Neural cell (in vitro differentiated cells): ENCODE measurements at regions not wholly inside any gene's neighbourhood (a gene's known extent, or its start where the extent isn't known, plus 50 kb on each side); places are given as distances from the start of the nearest gene placed in this dataset.

Experiments used
- EP300 ChIP-seq: fragments of 450-650 bp; conservative IDR thresholded peaks from 2 replicates; pipeline ENCODE4 v1.6.1; 2014; ENCODE audit warnings: antibody characterized with exemption, mild to moderate bottlenecking, moderate library complexity; ENCODE audit not compliant: poor library complexity, severe bottlenecking
- EZH2 ChIP-seq: fragments of 200-600, 300-800 bp; shearing (Covaris generic), sonication (generic); IDR thresholded peaks from 2 replicates; pipeline ENCODE4 v1.6.1; 2014; ENCODE audit warnings: antibody characterized with exemption, low read length, borderline replicate concordance, mild to moderate bottlenecking; ENCODE audit not compliant: insufficient read depth, poor library complexity, severe bottlenecking
- MXI1 ChIP-seq: fragments of 450-650 bp; conservative IDR thresholded peaks from 2 replicates; pipeline ENCODE4 v1.6.1; 2014; ENCODE audit warnings: antibody characterized with exemption, mild to moderate bottlenecking; ENCODE audit not compliant: poor library complexity, severe bottlenecking
- POLR2AphosphoS5 ChIP-seq: IDR thresholded peaks from 2 replicates; pipeline ENCODE4 v1.6.1; 2012
- SMC3 ChIP-seq: fragments of 450-650 bp; conservative IDR thresholded peaks from 2 replicates; pipeline ENCODE4 v1.6.1; 2014; ENCODE audit warnings: antibody characterized with exemption, mild to moderate bottlenecking, moderate library complexity; ENCODE audit not compliant: poor library complexity
- TF ChIP-seq, protein P1 (sequence below): fragments of 450-650 bp; IDR thresholded peaks from 2 replicates; pipeline ENCODE4 v1.5.1; 2014; ENCODE audit warnings: antibody characterized with exemption, mild to moderate bottlenecking, moderate library complexity; ENCODE audit not compliant: poor library complexity, severe bottlenecking

DNA sequence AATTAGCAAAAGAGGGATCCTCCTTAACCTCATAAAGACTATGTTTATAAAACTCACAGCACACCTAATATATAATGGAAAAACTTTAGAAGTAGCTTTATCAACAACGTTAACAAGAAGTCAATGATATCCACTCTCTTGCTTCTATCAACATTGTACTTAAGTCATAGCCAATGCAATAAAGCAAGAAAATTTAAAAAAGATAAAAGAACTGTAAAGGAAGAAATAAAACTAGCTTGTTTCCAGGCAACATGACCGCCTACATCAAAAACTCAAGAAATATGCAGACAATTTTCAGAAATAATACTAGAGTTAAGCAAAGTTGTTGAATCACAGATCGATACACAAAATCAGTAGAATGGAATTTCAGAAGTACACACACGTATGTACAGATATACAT, 375.5 kb upstream of the SPRED2 start:
- TF ChIP-seq, protein P1, sequence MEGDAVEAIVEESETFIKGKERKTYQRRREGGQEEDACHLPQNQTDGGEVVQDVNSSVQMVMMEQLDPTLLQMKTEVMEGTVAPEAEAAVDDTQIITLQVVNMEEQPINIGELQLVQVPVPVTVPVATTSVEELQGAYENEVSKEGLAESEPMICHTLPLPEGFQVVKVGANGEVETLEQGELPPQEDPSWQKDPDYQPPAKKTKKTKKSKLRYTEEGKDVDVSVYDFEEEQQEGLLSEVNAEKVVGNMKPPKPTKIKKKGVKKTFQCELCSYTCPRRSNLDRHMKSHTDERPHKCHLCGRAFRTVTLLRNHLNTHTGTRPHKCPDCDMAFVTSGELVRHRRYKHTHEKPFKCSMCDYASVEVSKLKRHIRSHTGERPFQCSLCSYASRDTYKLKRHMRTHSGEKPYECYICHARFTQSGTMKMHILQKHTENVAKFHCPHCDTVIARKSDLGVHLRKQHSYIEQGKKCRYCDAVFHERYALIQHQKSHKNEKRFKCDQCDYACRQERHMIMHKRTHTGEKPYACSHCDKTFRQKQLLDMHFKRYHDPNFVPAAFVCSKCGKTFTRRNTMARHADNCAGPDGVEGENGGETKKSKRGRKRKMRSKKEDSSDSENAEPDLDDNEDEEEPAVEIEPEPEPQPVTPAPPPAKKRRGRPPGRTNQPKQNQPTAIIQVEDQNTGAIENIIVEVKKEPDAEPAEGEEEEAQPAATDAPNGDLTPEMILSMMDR = no peak
- TF ChIP-seq MXI1 = no peak
- TF ChIP-seq EP300 = no peak
- no peak for TF ChIP-seq EZH2
- no peak for TF ChIP-seq POLR2AphosphoS5
- no peak for TF ChIP-seq SMC3
